ENCODE measurements at regions not wholly inside any gene's neighbourhood (a gene's known extent, or its start where the extent isn't known, plus 50 kb on each side); places are given as distances from the start of the nearest gene placed in this dataset.

DNA sequence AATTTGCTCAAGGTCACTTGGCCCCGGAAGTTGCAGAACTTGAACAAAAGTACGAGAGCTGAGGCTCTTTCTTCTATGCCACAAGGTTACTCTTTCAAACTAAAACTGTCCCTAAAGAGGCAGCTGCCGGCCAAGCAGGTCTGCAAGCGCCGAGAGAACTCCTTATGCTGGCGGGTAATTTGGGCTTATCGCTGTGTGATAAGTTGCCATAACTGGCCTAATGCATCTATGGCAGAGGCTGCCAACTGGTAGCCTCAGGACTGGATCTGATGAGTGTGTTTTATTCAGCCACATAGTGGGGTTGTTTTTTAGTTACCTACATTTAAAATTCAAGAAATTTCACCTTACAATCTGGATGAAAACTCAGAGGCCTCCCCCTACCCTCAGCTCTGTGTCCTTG lies 68.1 kb upstream of the SPOCK1 start:
- DNase-seq: no peak

DNA sequence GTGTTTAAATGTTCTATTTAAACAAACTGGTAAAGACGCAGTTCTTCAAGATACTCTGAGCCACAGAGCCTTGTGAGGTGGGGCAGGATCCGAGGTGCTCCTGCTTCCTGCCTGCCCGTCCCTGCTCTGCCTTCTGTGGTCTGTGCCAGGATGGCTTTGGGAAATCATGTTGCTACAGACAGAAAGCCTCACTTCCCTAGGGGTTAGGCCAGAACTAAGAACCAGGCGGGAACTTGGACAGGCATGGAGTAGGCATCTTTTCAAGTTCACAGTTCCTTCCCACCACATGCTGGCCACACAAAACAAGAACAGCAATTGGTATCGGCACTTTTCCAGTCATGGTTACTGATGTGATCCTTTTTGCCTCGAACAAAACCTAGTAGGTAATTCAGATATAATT lies 67.7 kb upstream of the SPOCK1 start:
- no peak for DNase-seq

DNA sequence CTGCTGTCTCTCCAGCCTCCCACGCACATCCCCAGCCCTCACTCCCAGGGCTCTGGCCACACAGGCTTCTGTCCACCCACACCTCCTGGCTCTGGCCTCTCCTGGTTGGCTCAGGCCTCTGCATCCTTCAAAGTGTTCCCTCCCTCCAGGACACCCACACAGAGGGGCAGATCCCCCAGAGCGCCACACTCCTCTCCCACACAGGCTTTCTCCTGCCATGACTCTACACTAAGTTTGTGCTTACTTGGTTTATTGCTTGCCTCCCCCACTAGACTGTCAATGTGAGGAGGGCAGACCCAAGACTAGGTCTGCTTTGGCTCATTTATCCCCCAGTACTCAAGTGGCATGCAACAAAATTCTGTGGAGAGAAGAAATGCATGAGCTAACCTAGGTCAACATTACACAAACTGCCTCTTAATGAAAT lies 67.0 kb upstream of the SPOCK1 start:
- no peak for DNase-seq

DNA sequence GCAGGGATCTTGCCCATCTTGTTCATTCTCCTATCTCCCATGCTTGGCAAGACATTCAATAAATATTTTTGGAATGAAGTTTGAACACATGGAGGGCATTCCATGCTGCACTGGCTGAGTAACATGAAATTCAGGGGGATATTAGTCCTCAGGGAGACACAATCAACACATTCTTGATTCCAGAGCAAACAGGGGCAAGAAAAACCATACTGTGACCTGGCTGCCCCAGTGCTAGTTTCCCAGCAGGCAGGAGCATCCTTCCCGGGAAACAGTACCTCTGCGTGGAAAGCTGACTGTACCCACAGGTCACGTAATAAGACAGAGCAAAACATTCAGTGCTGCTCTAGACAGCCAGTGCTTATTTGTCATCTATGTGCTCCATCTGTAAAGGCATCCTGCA lies 66.3 kb upstream of the SPOCK1 start:
- DNase-seq: no peak

DNA sequence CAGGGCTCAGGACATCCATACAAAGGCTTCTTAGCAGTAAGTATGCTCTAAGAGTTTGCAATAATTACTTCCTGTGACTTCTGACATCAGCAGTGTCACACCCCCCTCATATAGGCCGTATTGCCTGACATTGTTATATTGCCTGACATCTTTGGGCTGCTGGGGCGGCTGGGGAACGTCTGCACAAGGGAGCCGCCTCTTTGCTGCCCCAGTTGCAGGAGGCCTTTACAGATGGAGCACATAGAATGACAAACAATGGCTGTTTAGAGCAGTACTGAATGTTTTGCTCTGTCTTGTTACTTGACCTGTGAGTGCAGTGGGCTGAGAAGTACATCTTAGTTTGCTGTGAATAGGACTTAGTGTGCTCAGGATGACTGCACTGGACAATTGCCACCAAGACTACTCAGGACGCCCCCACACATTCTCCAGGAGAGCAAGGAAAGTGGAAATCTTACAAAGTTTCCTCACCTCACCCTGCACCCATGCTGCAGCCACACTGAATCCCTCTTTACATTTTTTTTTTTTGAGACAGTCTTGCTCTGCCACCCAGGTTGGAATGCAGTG lies 65.4 kb upstream of the SPOCK1 start:
- DNase-seq: peak; percentile 20

DNA sequence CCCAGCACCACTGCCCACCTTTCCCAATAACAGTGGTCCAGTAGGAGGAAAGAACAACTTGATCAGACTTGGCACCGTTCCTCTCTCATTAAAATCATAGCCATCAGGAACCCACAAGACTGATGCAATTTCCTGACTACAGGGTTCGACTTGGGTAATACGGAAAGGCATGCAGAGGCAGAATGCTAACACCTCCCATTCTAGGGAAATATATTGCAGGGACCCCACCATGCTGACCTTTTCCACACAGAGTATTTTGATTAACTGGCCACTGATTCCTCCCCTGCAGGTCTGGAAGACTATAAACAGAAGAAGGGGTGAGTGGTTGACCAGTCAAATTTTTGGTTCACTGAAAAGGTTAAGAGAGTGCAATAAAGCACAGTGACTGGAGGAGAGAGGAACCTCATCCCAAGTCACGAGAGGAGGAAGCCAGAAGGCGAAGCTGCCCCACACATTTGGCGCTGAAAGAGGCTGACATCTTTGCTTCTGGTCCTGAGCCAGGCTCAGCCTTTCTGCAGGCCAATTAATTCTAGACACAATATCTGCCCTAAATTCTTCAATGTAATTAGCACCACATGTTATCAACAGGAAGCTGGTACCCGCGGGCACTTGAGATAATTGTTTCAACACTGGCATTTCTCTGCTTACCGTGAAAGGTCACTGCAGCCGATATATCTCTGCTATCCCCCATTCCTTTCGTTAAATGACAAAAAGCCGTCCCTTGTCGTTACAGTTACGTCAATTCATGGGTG lies 64.7 kb upstream of the SPOCK1 start:
- DNase-seq: peak; percentile 46

DNA sequence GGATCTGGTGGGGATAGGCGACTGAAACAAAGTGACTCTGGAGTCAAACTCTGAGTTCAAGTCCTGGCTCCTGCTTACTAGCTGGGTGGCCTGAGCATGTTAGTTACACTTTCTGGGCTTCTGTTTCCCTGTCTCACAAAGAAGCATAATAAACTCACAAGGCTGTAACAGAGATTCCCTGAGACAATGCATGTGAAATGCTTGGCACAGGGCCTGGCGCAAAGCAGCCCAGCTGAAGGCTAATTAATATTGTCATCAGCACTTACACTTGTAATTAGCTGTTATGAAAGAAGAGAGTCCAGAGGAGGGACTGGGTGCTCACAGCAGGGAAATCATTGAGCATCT lies 64.1 kb upstream of the SPOCK1 start:
- DNase-seq: no peak

DNA sequence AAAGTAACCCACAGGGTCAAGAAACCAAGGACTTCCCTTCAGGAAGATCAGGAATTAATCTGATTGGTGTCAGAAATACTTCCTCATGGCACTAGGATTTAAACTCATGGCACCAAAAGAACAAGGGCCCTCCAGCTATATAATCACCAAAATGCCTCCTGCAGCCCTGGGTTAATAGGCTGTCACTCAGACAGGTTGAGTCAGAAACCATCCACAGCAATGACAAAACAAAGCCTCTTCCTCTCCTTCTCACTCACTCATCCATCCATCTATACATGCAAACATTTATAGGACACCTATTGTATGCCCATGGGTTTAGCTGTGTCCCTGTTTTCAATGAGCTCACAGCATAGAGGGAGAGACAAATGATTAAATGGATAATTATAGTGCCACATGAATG lies 62.5 kb upstream of the SPOCK1 start:
- no peak for DNase-seq

DNA sequence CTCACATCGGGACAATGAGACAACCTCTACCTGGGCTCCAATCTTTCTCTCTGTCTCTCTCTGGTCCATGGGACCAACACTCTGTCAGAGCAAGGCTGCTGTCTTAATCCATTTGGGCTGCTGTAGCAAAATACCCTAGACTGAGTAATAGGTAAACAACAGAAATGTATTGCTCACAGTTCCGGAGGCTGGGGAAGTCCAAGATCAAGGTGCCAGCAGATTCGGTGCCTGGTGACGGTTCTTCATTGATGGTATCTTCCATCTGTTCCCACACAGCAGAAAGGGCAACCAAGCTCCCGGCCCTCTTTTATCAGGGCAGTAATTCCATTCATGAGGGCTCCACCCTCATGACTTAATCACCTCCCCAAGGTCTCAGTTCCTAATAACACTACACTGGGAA lies 61.3 kb upstream of the SPOCK1 start:
- no peak for DNase-seq

Measured in left kidney (tissue), 1 donor.